Testis (tissue), 2 donors: ENCODE measurements at regions not wholly inside any gene's neighbourhood (a gene's known extent, or its start where the extent isn't known, plus 50 kb on each side); places are given as distances from the start of the nearest gene placed in this dataset.

ENCODE experiments used
- POLR2A ChIP-seq: fragments of 450-650 bp; IDR thresholded peaks from one replicate; pipeline ENCODE4 v1.6.1; 2017; ENCODE audit warnings: antibody characterized with exemption, mild to moderate bottlenecking, moderate library complexity
- TF ChIP-seq, protein P1 (sequence below), 3 experiments: fragments of 450-650 bp in 2 of 3; fragments of 200-600 bp in 1 of 3; sonication (generic) in 1 of 3; IDR thresholded peaks; one replicate each; pipeline ENCODE4 v1.5.1; 2016 to 2019; ENCODE audit warnings: antibody characterized with exemption in 3 of 3, mild to moderate bottlenecking in 2 of 3, moderate library complexity in 1 of 3

GRCh38 chr2:37439131-37439642, 94.8 kb downstream of the QPCT start:
- TF ChIP-seq, protein P1, sequence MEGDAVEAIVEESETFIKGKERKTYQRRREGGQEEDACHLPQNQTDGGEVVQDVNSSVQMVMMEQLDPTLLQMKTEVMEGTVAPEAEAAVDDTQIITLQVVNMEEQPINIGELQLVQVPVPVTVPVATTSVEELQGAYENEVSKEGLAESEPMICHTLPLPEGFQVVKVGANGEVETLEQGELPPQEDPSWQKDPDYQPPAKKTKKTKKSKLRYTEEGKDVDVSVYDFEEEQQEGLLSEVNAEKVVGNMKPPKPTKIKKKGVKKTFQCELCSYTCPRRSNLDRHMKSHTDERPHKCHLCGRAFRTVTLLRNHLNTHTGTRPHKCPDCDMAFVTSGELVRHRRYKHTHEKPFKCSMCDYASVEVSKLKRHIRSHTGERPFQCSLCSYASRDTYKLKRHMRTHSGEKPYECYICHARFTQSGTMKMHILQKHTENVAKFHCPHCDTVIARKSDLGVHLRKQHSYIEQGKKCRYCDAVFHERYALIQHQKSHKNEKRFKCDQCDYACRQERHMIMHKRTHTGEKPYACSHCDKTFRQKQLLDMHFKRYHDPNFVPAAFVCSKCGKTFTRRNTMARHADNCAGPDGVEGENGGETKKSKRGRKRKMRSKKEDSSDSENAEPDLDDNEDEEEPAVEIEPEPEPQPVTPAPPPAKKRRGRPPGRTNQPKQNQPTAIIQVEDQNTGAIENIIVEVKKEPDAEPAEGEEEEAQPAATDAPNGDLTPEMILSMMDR (IDR thresholded peaks at IDR 0.05): no peak
- TF ChIP-seq POLR2A: no peak
